Esophagus squamous epithelium (tissue), 5 donors: ENCODE measurements at regions not wholly inside any gene's neighbourhood (a gene's known extent, or its start where the extent isn't known, plus 50 kb on each side); places are given as distances from the start of the nearest gene placed in this dataset.

Experiments used
- DNase-seq: peaks from one replicate; lab custom pipeline; 2025; lab: John Stamatoyannopoulos, UW
- H3K27ac ChIP-seq, 4 donors: fragments of 200-600 bp; sonication (generic); one replicate each; pipeline ENCODE4 v1.5.1; 2016 to 2019; ENCODE audit warnings: mild to moderate bottlenecking in 1 of 4
- H3K27me3 ChIP-seq, 4 donors: fragments of 200-600 bp; sonication (generic); 1 replicate in 3 of 4; 2 replicates in 1 of 4; pipeline versions ENCODE4 v1.5.1 to v1.6.0; 2017 to 2021; ENCODE audit warnings: antibody characterized with exemption in 1 of 4
- H3K36me3 ChIP-seq, 3 donors: fragments of 200-600 bp; sonication (generic); one replicate each; pipeline ENCODE4 v1.5.1; 2016 to 2019
- H3K4me1 ChIP-seq, 3 donors: fragments of 200-600 bp; sonication (generic); one replicate each; pipeline ENCODE4 v1.5.1; 2017 to 2019
- H3K4me3 ChIP-seq, 4 donors: fragments of 200-600 bp; sonication (generic); 1 replicate in 3 of 4; 2 replicates in 1 of 4; pipeline ENCODE4 v1.5.1; 2016 to 2019; ENCODE audit warnings: mild to moderate bottlenecking in 2 of 4, moderate library complexity in 1 of 4
- H3K9me3 ChIP-seq, 3 donors: fragments of 200-600 bp; sonication (generic); one replicate each; pipeline ENCODE4 v1.5.1; 2016 to 2019
- POLR2A ChIP-seq, 4 donors: fragments of 450-650 bp; IDR thresholded peaks; one replicate each; pipeline ENCODE4 v1.6.1; 2017; ENCODE audit warnings: antibody characterized with exemption in 4 of 4, mild to moderate bottlenecking in 4 of 4, moderate library complexity in 3 of 4
- WGBS, 2 donors: methylation state at CpG; one replicate each; pipeline ENCODE4 v1.1.5; 2018; 5-methylcytosine and 5-hydroxymethylcytosine counted together
- intact Hi-C: fragments of 100-400 bp; cut with DNase I; formaldehyde crosslinking; loops from one replicate; pipeline ENCODE4 v1.15.0; 2022
- TF ChIP-seq, protein P1 (sequence below), 6 experiments: fragments of 450-650 bp in 4 of 6; fragments of 200-600 bp in 2 of 6; sonication (generic) in 2 of 6; IDR thresholded peaks; one replicate each; pipeline ENCODE4 v1.5.1; 2016 to 2019; ENCODE audit warnings: antibody characterized with exemption in 6 of 6, mild to moderate bottlenecking in 4 of 6, moderate library complexity in 4 of 6
- donor health status: DM: yes; HTN: yes; CAD: no.

DNA sequence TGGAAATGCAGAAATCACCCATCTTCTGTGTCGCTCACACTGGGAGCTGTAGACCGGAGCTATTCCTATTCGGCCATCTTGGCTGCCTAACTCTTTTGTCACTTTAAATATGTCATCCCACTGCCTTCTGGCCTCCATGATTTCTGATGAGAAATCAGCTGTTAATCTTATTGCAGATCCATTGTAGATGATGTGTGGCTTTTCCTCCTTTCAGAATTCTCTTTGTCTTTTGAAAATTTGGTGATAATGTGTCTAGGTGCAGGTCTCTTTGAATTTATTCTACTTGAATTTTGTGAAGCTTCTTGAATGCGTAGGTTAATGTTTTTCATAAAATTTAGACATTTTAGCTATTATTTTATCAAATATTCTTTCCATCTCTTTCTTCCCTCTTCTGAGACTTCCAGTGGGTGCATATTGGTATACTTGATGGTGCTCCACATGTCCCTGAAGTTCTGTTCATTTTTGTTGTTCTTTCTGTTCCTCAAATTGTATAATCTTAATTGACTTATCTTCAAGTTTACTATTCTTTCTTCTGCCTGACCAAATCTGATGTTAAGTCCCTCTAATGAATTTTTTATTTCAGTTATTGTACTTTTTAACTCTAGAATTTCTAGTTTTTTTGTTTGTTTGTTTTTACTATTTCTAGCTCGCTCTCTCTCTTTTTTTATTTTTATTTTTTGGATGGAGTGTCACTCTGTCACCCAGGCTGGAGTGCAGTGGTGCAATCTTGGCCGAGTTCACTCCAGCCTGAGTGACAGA is 90.8 kb upstream of the DLX2 start:
- TF ChIP-seq POLR2A (IDR thresholded peaks at IDR 0.05), result no peak
- TF ChIP-seq, protein P1, sequence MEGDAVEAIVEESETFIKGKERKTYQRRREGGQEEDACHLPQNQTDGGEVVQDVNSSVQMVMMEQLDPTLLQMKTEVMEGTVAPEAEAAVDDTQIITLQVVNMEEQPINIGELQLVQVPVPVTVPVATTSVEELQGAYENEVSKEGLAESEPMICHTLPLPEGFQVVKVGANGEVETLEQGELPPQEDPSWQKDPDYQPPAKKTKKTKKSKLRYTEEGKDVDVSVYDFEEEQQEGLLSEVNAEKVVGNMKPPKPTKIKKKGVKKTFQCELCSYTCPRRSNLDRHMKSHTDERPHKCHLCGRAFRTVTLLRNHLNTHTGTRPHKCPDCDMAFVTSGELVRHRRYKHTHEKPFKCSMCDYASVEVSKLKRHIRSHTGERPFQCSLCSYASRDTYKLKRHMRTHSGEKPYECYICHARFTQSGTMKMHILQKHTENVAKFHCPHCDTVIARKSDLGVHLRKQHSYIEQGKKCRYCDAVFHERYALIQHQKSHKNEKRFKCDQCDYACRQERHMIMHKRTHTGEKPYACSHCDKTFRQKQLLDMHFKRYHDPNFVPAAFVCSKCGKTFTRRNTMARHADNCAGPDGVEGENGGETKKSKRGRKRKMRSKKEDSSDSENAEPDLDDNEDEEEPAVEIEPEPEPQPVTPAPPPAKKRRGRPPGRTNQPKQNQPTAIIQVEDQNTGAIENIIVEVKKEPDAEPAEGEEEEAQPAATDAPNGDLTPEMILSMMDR (IDR thresholded peaks at IDR 0.05), result no peak
- no peak for DNase-seq
- peaks cover 0 to 27% (median 19%) of the 10 kb centered on the region in 3 donors for H3K9me3 ChIP-seq
- no peak overlapping the region for H3K27ac ChIP-seq
- no peaks in the 10 kb centered on the region for H3K36me3 ChIP-seq
- no peak overlapping the region for H3K4me3 ChIP-seq
- intact Hi-C loops, result no loop called here
- H3K4me1 ChIP-seq, result peaks cover 11 to 32% (median 14%) of the 10 kb centered on the region in 3 donors
- H3K27me3 ChIP-seq, result no peaks in the 10 kb centered on the region
- 83 to 91% methylated on average over 6 of the region's 6 CpGs for WGBS, 2 donors

DNA sequence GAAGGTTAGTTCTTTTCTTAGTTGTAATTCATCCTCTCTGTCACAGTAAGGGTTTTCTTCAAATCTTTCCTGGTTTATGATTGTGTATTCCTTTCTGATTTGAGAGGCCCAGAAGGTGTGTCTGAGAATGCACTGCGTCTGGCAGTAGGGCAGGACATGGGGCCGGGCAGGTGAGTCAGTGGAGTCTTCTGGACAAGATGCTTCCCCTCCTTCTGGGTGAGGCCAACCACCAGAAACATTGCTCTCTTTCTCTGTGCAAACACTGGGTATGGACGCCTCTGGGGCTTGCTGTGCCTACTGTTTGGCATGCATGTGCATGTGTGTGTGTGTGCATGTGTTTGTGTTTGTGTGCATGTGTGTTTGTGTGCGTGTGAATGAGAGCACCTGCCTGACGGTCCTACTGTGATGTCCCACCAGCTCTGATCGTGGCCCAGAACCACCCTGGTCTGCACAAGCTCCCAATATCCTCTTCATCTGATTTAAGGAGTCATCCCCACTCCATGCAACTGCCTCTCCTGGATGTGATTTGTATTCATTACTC is 93.2 kb upstream of the DLX2 start:
- Histone ChIP-seq H3K36me3 (no peaks in the 10 kb centered on the region), H3K4me1 (peaks cover 11 to 43% (median 14%) of the 10 kb centered on the region in 3 donors), H3K4me3 (no peak overlapping the region), H3K27me3 (no peaks in the 10 kb centered on the region), H3K27ac (peak overlapping the region; percentile 73 to 90 (median 82)), H3K9me3 (peaks cover 0 to 40% (median 26%) of the 10 kb centered on the region in 3 donors)
- TF ChIP-seq POLR2A (IDR thresholded peaks at IDR 0.05), result no peak
- TF ChIP-seq, protein P1 (IDR thresholded peaks at IDR 0.05), result no peak
- intact Hi-C loops, result no loop called here
- no peak for DNase-seq
- WGBS, 2 donors, result 32 to 65% methylated on average over 4 to 6 of the region's 6 CpGs

GRCh38 chr2:172196768-172197431 is 94.2 kb upstream of the DLX2 start:
- Histone ChIP-seq H3K27ac (peak overlapping the region; percentile 80 to 90 (median 82)), H3K27me3 (no peaks in the 10 kb centered on the region), H3K4me1 (peaks cover 11 to 43% (median 14%) of the 10 kb centered on the region in 3 donors), H3K36me3 (no peaks in the 10 kb centered on the region), H3K9me3 (peaks cover 0 to 40% (median 26%) of the 10 kb centered on the region in 3 donors), H3K4me3 (no peak overlapping the region)
- no peak for DNase-seq
- intact Hi-C loops, result no loop called here
- TF ChIP-seq POLR2A (IDR thresholded peaks at IDR 0.05), result no peak
- TF ChIP-seq, protein P1 (IDR thresholded peaks at IDR 0.05), result peak in 1 of 6 experiments; percentile 14
- 29 to 47% methylated on average over 17 of the region's 17 CpGs for WGBS, 2 donors

- Histone ChIP-seq H3K27ac (peak overlapping the region in 3 of 4 donors; percentile 66 to 81 (median 81)), H3K9me3 (peaks cover 0 to 27% (median 21%) of the 10 kb centered on the region in 3 donors), H3K4me1 (peaks cover 11 to 43% (median 14%) of the 10 kb centered on the region in 3 donors), H3K4me3 (no peak overlapping the region), H3K36me3 (no peaks in the 10 kb centered on the region), H3K27me3 (no peaks in the 10 kb centered on the region)
- intact Hi-C loops, result no loop called here
- WGBS, 2 donors, result 36 to 52% methylated on average over 4 of the region's 4 CpGs
- TF ChIP-seq, protein P1 (IDR thresholded peaks at IDR 0.05), result no peak
- no peak for TF ChIP-seq POLR2A (IDR thresholded peaks at IDR 0.05)
- DNase-seq, result no peak
Observed at GRCh38 chr2:172198361-172198760, 95.7 kb upstream of the DLX2 start.
